Jurkat, Clone E6-1 (cell line): ENCODE measurements at regions not wholly inside any gene's neighbourhood (a gene's known extent, or its start where the extent isn't known, plus 50 kb on each side); places are given as distances from the start of the nearest gene placed in this dataset.

ENCODE experiments used
- DNase-seq: peaks from one replicate; pipeline ENCODE4 v3.0.0-alpha.2; 2011; ENCODE audit warnings: low read depth, low spot score
- H3K4me3 ChIP-seq: 2 replicates; pipeline ENCODE4 v1.5.1; 2011; ENCODE audit warnings: mild to moderate bottlenecking, low read length, control low read depth, moderate library complexity

DNA sequence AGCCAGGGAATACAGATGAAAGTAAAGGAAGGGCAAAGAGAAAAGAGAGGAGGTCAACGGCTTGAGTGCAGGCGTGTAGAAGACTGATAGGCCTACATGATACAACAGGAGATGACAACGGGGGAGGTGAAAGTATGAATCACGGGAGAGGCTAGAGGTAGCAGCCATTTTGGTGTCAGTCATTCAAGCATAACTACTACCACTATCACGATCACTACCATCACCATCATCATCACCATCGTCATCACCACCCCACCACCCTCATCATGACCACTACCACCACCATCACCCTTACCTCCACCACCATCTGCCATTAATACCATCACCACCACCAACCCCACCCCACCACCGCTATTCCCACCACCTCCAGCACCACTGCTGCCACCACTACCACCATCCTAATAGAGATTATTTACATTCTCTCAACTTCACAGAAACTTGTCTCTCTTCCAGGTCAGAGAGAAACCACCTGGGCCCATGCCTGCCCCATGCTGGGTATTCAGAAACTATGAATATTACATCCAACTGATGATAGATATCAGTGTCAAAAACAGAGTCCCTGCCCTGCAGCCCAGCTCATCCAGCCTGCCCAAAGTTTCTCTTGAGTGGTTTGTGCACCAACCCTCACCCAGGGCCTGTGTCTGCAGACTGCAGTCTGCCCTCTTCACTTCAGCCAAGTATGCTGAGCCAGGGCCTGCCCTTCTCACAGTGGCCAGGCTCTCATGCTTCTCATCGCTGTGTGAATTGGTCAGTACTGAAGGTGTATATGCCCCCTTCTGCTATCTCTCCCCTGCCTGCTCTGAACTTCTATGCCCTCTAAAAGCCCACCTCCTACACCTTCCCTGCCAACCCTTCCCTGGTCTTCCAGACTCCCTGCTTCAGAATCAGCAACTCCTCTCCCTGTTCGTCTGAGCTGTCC is 215.6 kb upstream of the TLE3 start:
- H3K4me3 ChIP-seq = no peak overlapping the region
- DNase-seq = no peak

DNA sequence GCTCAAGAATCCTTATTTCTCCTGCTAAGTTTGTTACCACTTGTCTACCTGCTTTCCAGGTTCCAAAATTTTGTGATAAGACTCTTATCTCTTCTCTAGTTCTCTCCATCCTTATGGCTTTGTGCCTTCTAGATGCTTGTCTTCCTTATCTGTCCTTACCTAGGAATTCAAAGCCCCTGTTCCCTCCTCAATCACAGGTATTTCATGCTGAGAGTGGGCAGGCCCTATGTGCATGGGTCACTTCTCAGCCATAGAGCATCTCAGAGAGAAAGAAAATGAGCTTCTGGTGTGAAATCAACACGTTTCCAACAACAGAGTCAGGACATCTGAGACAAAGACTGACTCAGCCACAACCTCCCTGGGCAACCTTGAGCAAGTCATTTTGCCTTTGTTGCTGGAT is 214.1 kb upstream of the TLE3 start:
- H3K4me3 ChIP-seq = no peak overlapping the region
- DNase-seq = no peak

DNA sequence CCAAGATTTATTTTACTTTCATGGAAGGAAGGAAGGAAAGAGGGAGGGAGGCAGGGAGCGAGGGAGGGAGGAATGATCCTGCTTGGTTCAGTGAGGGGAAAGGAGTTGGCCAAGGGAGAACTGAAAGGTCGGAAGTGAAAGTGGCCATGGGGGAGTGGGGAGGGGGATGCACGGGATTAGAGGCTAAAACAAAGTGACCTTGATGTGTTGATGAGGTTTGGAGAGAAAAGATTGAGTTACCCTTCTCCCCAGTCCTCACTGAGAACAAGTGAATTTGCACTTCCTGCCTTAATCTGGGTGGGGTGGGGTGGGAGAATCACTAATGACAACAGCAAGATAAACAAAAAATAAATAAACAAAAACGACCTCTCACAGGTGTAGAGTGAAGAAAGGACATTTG is 212.0 kb upstream of the TLE3 start:
- no peak for DNase-seq
- H3K4me3 ChIP-seq = no peak overlapping the region

- DNase-seq = no peak
- H3K4me3 ChIP-seq = no peak overlapping the region
Observed at GRCh38 chr15:70308735-70309434, 211.2 kb upstream of the TLE3 start.

DNA sequence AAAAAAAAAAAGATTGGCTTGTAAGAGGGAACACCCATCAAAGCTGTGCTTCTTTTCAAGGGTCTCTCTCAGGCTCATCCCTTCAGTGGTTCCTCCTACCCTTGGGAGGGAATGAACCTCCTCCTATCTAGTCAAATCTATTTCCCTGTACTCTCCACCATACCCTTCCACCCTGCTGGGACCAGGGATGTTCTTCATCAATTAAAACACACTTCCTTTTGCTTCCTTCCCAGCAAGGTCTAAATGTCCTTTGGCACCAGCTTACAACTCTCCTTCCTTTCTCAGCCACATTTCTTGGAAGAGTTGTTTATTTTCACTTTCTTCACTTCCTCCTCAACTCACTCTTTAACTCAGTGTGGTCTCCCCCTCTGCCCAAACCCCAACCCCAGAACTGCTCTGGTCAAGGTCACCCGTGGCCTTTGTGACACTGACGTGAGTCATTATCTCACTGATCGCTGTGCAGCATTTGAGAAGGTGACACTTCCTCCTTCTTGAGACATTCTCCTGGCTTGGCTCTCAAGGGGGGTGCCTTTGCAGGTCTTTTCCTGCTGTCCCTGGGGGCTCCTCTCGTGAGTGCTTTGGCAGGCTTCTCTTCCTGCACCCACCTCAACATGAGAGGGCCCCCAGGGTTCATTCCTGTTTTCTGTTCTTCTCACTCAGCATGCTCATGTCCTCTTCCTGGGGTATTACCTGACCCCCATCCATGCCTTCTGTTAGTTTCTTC is 210.5 kb upstream of the TLE3 start:
- H3K4me3 ChIP-seq = no peak overlapping the region
- DNase-seq = no peak

- H3K4me3 ChIP-seq = no peak overlapping the region
- no peak for DNase-seq
Observed at GRCh38 chr15:70306582-70306981, 208.9 kb upstream of the TLE3 start.

- DNase-seq = no peak
- no peak overlapping the region for H3K4me3 ChIP-seq
Observed at GRCh38 chr15:70306081-70306480, 208.4 kb upstream of the TLE3 start.

DNA sequence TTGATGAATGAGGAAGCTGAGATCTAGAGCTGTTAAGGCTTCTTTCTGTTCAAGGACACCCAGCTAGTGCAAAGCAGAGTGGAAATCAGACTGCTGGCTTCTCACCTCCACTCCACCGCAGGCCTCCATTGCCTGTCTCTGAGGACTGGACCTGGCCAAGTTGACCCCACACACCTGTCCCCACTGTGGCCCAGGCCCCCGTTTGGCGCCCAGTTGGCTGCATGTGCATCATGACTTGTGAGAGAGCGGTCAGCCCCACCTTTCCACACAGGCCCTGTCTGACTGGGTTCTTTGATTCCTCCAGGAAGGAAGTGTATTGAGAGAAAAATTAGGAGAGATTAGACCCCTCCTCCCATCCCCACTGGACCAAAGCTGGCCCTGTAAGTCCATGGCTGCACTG is 206.3 kb upstream of the TLE3 start:
- H3K4me3 ChIP-seq = no peak overlapping the region
- no peak for DNase-seq

- H3K4me3 ChIP-seq = no peak overlapping the region
- DNase-seq = no peak
Observed at GRCh38 chr15:70302360-70302759, 204.6 kb upstream of the TLE3 start.

GRCh38 chr15:70301396-70301795 is 203.7 kb upstream of the TLE3 start:
- no peak for DNase-seq
- H3K4me3 ChIP-seq = no peak overlapping the region

DNA sequence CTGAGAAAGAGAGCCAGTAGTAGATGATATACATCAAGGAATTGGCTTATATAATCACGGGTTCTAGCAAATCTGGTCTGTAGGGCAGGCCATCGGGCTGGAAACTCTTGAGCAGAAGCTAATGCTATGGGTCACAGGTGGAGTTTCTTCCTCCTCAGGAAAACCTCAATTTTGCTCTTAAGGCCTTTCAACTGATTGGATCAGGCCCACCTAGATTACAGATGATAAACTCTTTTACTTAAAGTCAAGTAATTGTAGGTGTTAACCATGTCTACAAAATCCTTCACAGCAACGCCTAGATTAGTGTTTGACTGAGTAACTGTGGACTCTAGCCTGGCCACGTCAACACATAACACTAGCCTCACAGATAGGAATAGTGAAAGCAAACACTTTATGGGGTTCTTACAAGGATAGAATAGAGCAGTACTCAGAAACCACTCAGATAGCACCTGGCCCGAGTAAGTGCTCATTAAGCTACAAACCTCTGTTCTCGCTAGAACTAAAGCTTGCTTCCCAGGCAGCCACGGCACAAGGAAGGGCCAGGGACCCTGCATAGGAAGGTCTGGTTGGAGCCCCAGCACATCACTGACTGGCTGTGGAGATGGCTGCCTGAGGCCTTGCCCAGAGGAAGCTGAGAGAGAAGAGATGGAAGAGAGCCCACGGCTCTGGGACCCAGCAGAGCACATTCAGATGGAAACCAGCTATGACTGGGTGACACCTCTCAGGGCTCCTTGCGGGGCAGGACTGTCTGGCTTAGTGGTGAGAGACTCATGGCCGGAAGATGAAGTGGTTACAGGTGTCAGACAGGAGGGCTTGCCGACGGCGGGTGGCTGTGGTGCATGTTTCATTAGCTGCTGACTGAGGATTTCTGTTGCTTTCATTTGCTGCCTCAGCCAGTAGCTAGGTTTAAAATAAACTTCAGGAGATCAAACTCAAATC is 202.5 kb upstream of the TLE3 start:
- H3K4me3 ChIP-seq = no peak overlapping the region
- peak; percentile 85 for DNase-seq

DNA sequence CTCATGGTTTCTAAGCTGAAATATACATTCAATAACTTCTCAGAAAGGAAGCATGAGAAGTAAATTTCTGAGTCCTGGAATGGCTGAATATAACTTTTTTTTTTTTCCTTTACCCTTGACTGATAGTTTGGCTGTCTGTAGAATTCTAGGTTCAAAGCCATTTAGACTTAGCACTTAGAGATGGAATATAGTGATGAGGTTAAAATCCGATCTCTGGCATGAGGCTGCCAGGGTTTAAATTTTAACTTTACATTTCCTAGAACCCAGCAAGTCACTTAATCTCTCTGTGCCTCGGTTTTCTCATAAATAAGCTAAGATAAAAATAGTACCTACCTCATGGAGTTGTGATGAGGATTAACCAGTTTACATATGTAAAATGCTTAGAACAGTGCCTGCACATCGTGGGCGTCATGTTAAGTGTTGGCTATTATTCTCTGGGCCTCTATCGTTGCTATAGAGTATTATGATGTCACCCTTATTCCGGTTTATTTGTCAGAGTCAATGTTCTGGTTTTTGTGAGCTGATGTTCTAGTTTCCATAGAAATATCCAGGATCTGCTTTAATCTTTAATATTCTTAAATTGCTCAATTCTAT is 199.8 kb upstream of the TLE3 start:
- DNase-seq = no peak
- no peak overlapping the region for H3K4me3 ChIP-seq

GRCh38 chr15:70294731-70295305 is 197.1 kb upstream of the TLE3 start:
- DNase-seq = no peak
- no peak overlapping the region for H3K4me3 ChIP-seq

GRCh38 chr15:70293591-70294470 is 196.1 kb upstream of the TLE3 start:
- no peak overlapping the region for H3K4me3 ChIP-seq
- DNase-seq = no peak

DNA sequence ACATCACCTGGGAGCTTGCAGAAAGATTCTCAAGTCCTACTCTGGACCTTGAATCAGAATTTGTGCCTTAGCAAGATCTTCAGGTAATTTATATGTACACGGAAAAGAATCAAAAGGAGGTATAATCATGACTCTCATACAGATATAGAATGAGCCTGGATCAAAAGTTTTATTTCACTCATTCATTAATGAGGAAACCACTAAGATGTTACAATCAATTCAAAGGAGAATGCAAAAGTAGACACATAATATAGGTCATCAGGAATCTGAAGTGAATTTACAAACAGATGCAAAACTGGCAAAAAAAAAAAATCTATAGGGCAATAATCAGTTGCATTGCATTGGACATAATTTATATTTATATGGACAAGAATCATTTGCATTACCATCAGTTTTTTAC is 195.4 kb upstream of the TLE3 start:
- DNase-seq = no peak
- no peak overlapping the region for H3K4me3 ChIP-seq

- no peak overlapping the region for H3K4me3 ChIP-seq
- DNase-seq = no peak
Observed at GRCh38 chr15:70292076-70292760, 194.5 kb upstream of the TLE3 start.
